GM12801 (cell line): ENCODE measurements at regions not wholly inside any gene's neighbourhood (a gene's known extent, or its start where the extent isn't known, plus 50 kb on each side); places are given as distances from the start of the nearest gene placed in this dataset.

ENCODE experiments used
- CTCF ChIP-seq: IDR thresholded peaks from one replicate; pipeline ENCODE4 v1.5.1; 2011; ENCODE audit warnings: control low read depth; ENCODE audit not compliant: insufficient read length; ENCODE audit errors: extremely low read depth

- no peak for TF ChIP-seq CTCF
These were observed 835.4 kb upstream of the PHF14 start for GRCh38 chr7:10138087-10138854.

DNA sequence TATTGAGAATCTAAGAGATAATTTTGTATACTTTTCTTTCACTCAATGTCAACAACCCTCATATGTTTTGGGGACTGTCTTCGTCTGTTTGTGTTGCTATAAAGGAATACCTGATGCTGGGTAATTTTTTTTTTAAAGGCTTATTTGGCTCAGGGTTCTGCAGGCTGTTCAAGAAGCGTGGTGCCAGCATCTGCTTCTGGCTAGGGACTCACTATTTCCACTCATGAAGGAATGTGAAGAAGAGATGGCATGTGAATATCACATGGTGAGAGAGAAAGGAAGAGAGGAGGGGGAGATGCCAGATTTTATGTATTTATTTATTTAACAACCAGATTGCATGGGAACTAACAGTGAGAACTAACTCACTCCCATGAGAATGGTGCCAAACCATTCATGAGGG lies 827.4 kb upstream of the PHF14 start:
- no peak for TF ChIP-seq CTCF

GRCh38 chr7:10156972-10157371 lies 816.7 kb upstream of the PHF14 start:
- no peak for TF ChIP-seq CTCF

GRCh38 chr7:10181996-10182395 lies 791.7 kb upstream of the PHF14 start:
- TF ChIP-seq CTCF, result no peak

DNA sequence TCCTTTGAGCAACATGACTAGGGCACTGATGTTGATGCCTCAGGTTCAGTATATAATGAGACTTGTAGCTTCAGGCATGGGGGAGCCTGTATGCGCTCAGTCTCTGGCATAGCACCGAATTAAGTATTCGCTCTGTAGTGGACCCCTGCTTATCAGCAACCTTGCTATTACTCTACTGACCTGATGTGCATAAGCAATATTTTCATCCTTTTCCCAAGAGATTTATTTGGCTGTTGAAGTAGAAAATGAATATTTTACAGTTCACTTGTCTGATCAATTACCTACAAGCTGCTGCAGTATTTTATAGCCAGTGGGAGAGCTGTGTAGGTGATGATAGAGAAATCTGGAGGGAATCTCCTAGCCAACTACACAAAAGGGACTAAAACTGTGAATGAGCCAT lies 781.6 kb upstream of the PHF14 start:
- TF ChIP-seq CTCF, result no peak

- no peak for TF ChIP-seq CTCF
These were observed 768.0 kb upstream of the PHF14 start for GRCh38 chr7:10205696-10206095.

DNA sequence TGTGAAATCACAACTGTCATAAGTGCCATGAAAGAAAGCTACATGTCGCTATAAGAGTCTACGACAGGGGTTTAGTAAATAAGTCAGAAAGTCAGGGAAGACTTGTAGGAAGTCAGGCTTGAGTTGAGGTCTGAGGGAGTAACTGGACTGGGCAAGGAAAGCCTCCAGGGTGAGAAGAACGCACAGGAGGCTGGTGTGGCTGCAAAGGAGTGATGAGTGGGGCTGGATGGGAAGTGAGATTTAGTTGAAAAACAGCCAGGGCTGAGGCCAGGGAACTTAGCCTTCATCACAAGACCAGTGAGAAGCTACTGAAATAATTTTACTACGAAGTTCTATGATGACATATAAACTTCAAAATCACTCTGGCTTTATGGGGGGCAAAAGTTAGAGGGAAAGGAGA lies 763.7 kb upstream of the PHF14 start:
- TF ChIP-seq CTCF, result no peak
